ENCODE measurements at regions not wholly inside any gene's neighbourhood (a gene's known extent, or its start where the extent isn't known, plus 50 kb on each side); places are given as distances from the start of the nearest gene placed in this dataset.

DNA sequence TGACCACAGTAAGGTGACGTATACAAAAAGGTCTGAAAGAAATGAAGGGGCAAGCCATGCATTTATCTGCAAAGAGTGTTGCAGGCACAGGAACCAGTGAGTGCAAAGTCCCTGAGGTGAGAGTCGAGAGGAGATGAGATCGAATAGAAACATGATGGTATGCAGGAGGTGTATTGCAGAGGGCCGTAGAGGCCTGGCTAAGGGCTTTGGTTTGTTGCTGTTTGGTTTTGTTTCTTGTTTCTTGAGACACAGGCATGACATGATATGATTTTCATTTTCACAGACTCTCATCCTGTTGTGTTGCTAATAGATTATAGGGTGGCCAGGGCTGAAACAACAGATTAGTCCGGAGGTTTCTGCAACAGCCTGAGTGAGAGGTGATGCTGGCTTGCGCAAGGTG, 80.4 kb downstream of the HSPH1 start:
- TF ChIP-seq RAD21 (IDR thresholded peaks at IDR 0.05; ENCODE audit: low read depth) (no peak), FOXM1 (IDR thresholded peaks at IDR 0.05; ENCODE audit: borderline replicate concordance, low read depth) (no peak)

DNA sequence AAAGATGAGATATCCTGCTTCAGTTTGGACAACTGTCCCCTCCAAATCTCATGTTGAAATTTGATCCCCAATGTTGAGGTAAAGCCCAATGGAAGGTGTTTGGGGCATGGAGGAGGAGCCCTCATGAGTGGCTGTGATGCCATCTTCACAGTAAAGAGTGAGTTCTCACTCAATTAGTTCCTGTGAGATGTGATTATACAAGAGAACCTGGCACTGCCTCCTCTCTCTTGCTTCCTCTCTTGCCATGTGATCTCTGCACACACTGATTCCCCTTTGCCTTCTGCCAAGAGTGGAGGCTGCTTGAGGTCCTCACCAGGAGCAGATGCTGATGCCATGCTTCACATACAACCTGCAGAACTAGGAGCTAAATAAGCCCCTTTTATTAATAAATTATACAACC, 86.9 kb downstream of the HSPH1 start:
- TF ChIP-seq EGR1 (IDR thresholded peaks at IDR 0.05) (no peak), NFIC (IDR thresholded peaks at IDR 0.05) (no peak), RAD21 (IDR thresholded peaks at IDR 0.05; ENCODE audit: low read depth) (no peak), YY1 (IDR thresholded peaks at IDR 0.05; ENCODE audit: low read depth) (no peak)

GRCh38 chr13:31073859-31074718, 87.6 kb downstream of the HSPH1 start:
- TF ChIP-seq TAF1 (IDR thresholded peaks at IDR 0.05; ENCODE audit: low read depth) (no peak), ZBTB7A (IDR thresholded peaks at IDR 0.05; ENCODE audit: low read depth) (no peak), CREB1 (IDR thresholded peaks at IDR 0.05; ENCODE audit: low read depth) (no peak), EP300 (IDR thresholded peaks at IDR 0.05; ENCODE audit: borderline replicate concordance) (no peak), TCF12 (IDR thresholded peaks at IDR 0.05; ENCODE audit: low read depth) (no peak), FOXM1 (IDR thresholded peaks at IDR 0.05; ENCODE audit: borderline replicate concordance, low read depth) (no peak), RAD21 (IDR thresholded peaks at IDR 0.05; ENCODE audit: low read depth) (no peak)
- TF ChIP-seq, protein P1, sequence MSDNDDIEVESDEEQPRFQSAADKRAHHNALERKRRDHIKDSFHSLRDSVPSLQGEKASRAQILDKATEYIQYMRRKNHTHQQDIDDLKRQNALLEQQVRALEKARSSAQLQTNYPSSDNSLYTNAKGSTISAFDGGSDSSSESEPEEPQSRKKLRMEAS (IDR thresholded peaks at IDR 0.05), result no peak

- TF ChIP-seq EGR1 (IDR thresholded peaks at IDR 0.05) (no peak), REST (IDR thresholded peaks at IDR 0.05; ENCODE audit: low read depth) (no peak), CEBPB (IDR thresholded peaks at IDR 0.05) (no peak), NFIC (IDR thresholded peaks at IDR 0.05) (no peak), ZBTB7A (IDR thresholded peaks at IDR 0.05; ENCODE audit: low read depth) (no peak), RAD21 (IDR thresholded peaks at IDR 0.05; ENCODE audit: low read depth) (no peak), TAF1 (IDR thresholded peaks at IDR 0.05; ENCODE audit: low read depth) (no peak), EP300 (IDR thresholded peaks at IDR 0.05; ENCODE audit: borderline replicate concordance) (no peak), TEAD4 (IDR thresholded peaks at IDR 0.05) (no peak), TCF12 (IDR thresholded peaks at IDR 0.05; ENCODE audit: low read depth) (no peak), FOXM1 (IDR thresholded peaks at IDR 0.05; ENCODE audit: borderline replicate concordance, low read depth) (no peak), USF1 (IDR thresholded peaks at IDR 0.05) (no peak), CREB1 (IDR thresholded peaks at IDR 0.05; ENCODE audit: low read depth) (no peak)
- TF ChIP-seq, protein P1 (IDR thresholded peaks at IDR 0.05), result no peak
Observed at GRCh38 chr13:31072041-31072440, 89.7 kb downstream of the HSPH1 start.

GRCh38 chr13:31069808-31070534, 91.7 kb downstream of the HSPH1 start:
- TF ChIP-seq, protein P1 (IDR thresholded peaks at IDR 0.05), result no peak
- TF ChIP-seq TEAD4 (IDR thresholded peaks at IDR 0.05) (no peak), EP300 (IDR thresholded peaks at IDR 0.05; ENCODE audit: borderline replicate concordance) (no peak), CEBPB (IDR thresholded peaks at IDR 0.05) (no peak), RAD21 (IDR thresholded peaks at IDR 0.05; ENCODE audit: low read depth) (no peak), NFIC (IDR thresholded peaks at IDR 0.05) (no peak), USF1 (IDR thresholded peaks at IDR 0.05) (no peak), FOXM1 (IDR thresholded peaks at IDR 0.05; ENCODE audit: borderline replicate concordance, low read depth) (no peak), REST (IDR thresholded peaks at IDR 0.05; ENCODE audit: low read depth) (no peak), TCF12 (IDR thresholded peaks at IDR 0.05; ENCODE audit: low read depth) (no peak), YY1 (IDR thresholded peaks at IDR 0.05; ENCODE audit: low read depth) (no peak), EGR1 (IDR thresholded peaks at IDR 0.05) (no peak), ZBTB7A (IDR thresholded peaks at IDR 0.05; ENCODE audit: low read depth) (no peak), CREB1 (IDR thresholded peaks at IDR 0.05; ENCODE audit: low read depth) (no peak), TAF1 (IDR thresholded peaks at IDR 0.05; ENCODE audit: low read depth) (no peak)
